CD14-positive monocyte (primary cell): ENCODE measurements at regions not wholly inside any gene's neighbourhood (a gene's known extent, or its start where the extent isn't known, plus 50 kb on each side); places are given as distances from the start of the nearest gene placed in this dataset.

ENCODE experiments used
- DNase-seq, 3 donors: peaks; one replicate each; pipeline ENCODE4 v3.0.0-alpha.2; 2011 to 2022
- H2AFZ ChIP-seq: 2 replicates; pipeline ENCODE4 v1.6.0; 2012; ENCODE audit warnings: mild to moderate bottlenecking, low read depth, low read length, inconsistent platforms; ENCODE audit not compliant: insufficient read depth, poor library complexity, severe bottlenecking
- H3K27ac ChIP-seq, 2 donors: 1 replicate in 1 of 2; 2 replicates in 1 of 2; pipeline ENCODE4 v1.5.1; 2012 to 2013; ENCODE audit warnings: low read length in 2 of 2, control low read depth in 1 of 2, inconsistent platforms in 1 of 2, low read depth in 1 of 2, mild to moderate bottlenecking in 1 of 2
- H3K27me3 ChIP-seq, 2 donors: one replicate each; pipeline versions ENCODE4 v1.6.0 to v1.6.1; 2011 to 2013; ENCODE audit warnings: low read length in 2 of 2; ENCODE audit not compliant: control insufficient read depth in 2 of 2, insufficient read depth in 2 of 2
- H3K36me3 ChIP-seq, 2 donors: replicated peaks in 1 of 2; 1 replicate in 1 of 2; 2 replicates in 1 of 2; pipeline versions ENCODE4 v1.5.1 to v1.6.1; 2012 to 2013; ENCODE audit warnings: low read length in 2 of 2, control low read depth in 1 of 2, inconsistent platforms in 1 of 2, mild to moderate bottlenecking in 1 of 2; ENCODE audit not compliant: insufficient read depth in 2 of 2, control insufficient read depth in 1 of 2
- H3K4me1 ChIP-seq, 2 donors: 1 replicate in 1 of 2; 2 replicates in 1 of 2; pipeline versions ENCODE4 v1.5.1 to v1.6.1; 2012 to 2013; ENCODE audit warnings: low read length in 2 of 2, control low read depth in 1 of 2, inconsistent platforms in 1 of 2, mild to moderate bottlenecking in 1 of 2, moderate library complexity in 1 of 2; ENCODE audit not compliant: insufficient read depth in 2 of 2, control insufficient read depth in 1 of 2
- H3K4me2 ChIP-seq: replicated peaks from 2 replicates; pipeline ENCODE3; 2012; ENCODE audit warnings: low read length, moderate library complexity, mild to moderate bottlenecking; ENCODE audit not compliant: poor library complexity, severe bottlenecking; ENCODE audit errors: extremely low read depth
- H3K4me3 ChIP-seq, 3 experiments: fragments of 200-600 bp in 1 of 3; sonication (generic) in 1 of 3; replicated peaks in 1 of 3; 1 replicate in 2 of 3; 2 replicates in 1 of 3; pipeline ENCODE4 v1.5.1; 2011 to 2013; ENCODE audit warnings: low read length in 3 of 3, mild to moderate bottlenecking in 3 of 3, control low read depth in 2 of 3, low read depth in 2 of 3, inconsistent platforms in 1 of 3, moderate library complexity in 1 of 3
- H3K79me2 ChIP-seq: 2 replicates; pipeline ENCODE4 v1.6.0; 2012; ENCODE audit warnings: mild to moderate bottlenecking, control low read depth, inconsistent platforms, low read length, moderate library complexity; ENCODE audit not compliant: insufficient read depth
- H3K9ac ChIP-seq: 2 replicates; pipeline ENCODE4 v1.6.0; 2017; ENCODE audit warnings: low read length, mild to moderate bottlenecking; ENCODE audit not compliant: insufficient read depth, poor library complexity, severe bottlenecking
- H3K9me3 ChIP-seq, 2 donors: replicated peaks in 1 of 2; 1 replicate in 1 of 2; 2 replicates in 1 of 2; pipeline versions ENCODE4 v1.5.1 to v1.6.1; 2012 to 2013; ENCODE audit warnings: low read length in 2 of 2, control low read depth in 1 of 2; ENCODE audit not compliant: control insufficient read depth in 1 of 2, insufficient read depth in 1 of 2
- H4K20me1 ChIP-seq: 2 replicates; pipeline ENCODE4 v1.6.0; 2012; ENCODE audit warnings: mild to moderate bottlenecking, low read length, control low read depth, moderate library complexity; ENCODE audit not compliant: insufficient read depth
- H3K27ac Mint-ChIP-seq, 7 donors: one replicate each; pipeline ENCODE4 v1.8.0; 2020; ENCODE audit warnings: mild to moderate bottlenecking in 7 of 7, mixed read lengths in 7 of 7, moderate library complexity in 6 of 7, inconsistent platforms in 2 of 7
- H3K27me3 Mint-ChIP-seq, 3 donors: one replicate each; pipeline ENCODE4 v1.8.0; 2021 to 2022; ENCODE audit warnings: low read depth in 3 of 3, mild to moderate bottlenecking in 3 of 3, mixed read lengths in 3 of 3, moderate library complexity in 3 of 3, inconsistent platforms in 1 of 3
- H3K36me3 Mint-ChIP-seq, 2 donors: one replicate each; pipeline ENCODE4 v1.8.0; 2020; ENCODE audit warnings: mixed read lengths in 2 of 2, inconsistent platforms in 1 of 2, mild to moderate bottlenecking in 1 of 2
- H3K4me1 Mint-ChIP-seq: one replicate; pipeline ENCODE4 v1.8.0; 2020; ENCODE audit warnings: mild to moderate bottlenecking, mixed read lengths
- H3K4me3 Mint-ChIP-seq, 2 donors: one replicate each; pipeline ENCODE4 v1.8.0; 2020; ENCODE audit warnings: mild to moderate bottlenecking in 2 of 2, mixed read lengths in 2 of 2, moderate library complexity in 1 of 2
- H3K9me3 Mint-ChIP-seq, 7 donors: one replicate each; pipeline ENCODE4 v1.8.0; 2020 to 2022; ENCODE audit warnings: mixed read lengths in 7 of 7, mild to moderate bottlenecking in 6 of 7, moderate library complexity in 6 of 7, inconsistent platforms in 2 of 7
- WGBS: methylation state at CpG from one replicate; pipeline ENCODE4 v1.1.5; 2013; ENCODE audit warnings: missing lambda C conversion rate; ENCODE audit not compliant: insufficient coverage; 5-methylcytosine and 5-hydroxymethylcytosine counted together
- intact Hi-C, 2 donors: fragments of 100-400 bp; cut with micrococcal nuclease; formaldehyde crosslinking; loops; one replicate each; pipeline versions ENCODE4 v1.15.0 to v1.15.1; 2023
- TF ChIP-seq, protein P1 (sequence below): fragments of 200-600 bp; IDR thresholded peaks from one replicate; pipeline ENCODE4 v1.8.0; 2022; ENCODE audit warnings: antibody characterized with exemption, mild to moderate bottlenecking

- Mint-ChIP-seq H3K27ac (no peak overlapping the region), H3K4me1 (no peaks in the 10 kb centered on the region), H3K4me3 (no peak overlapping the region), H3K36me3 (no peaks in the 10 kb centered on the region), H3K9me3 (peaks cover 0 to 6% (median 4%) of the 10 kb centered on the region in 7 donors), H3K27me3 (peaks cover 2 to 4% (median 2%) of the 10 kb centered on the region in 3 donors)
- Histone ChIP-seq H3K4me1 (no peaks in the 10 kb centered on the region), H3K9ac (no peak overlapping the region), H3K9me3 (no peaks in the 10 kb centered on the region), H4K20me1 (no peaks in the 10 kb centered on the region), H3K27ac (no peak overlapping the region), H3K4me2 (no peak overlapping the region), H3K4me3 (no peak overlapping the region), H3K36me3 (no peaks in the 10 kb centered on the region), H3K27me3 (no peaks in the 10 kb centered on the region), H2AFZ (no peak overlapping the region), H3K79me2 (no peaks in the 10 kb centered on the region)
- no peak for DNase-seq
- 100% methylated on average over 2 of the region's 5 CpGs for WGBS
- intact Hi-C loops = no loop called here
- TF ChIP-seq, protein P1, sequence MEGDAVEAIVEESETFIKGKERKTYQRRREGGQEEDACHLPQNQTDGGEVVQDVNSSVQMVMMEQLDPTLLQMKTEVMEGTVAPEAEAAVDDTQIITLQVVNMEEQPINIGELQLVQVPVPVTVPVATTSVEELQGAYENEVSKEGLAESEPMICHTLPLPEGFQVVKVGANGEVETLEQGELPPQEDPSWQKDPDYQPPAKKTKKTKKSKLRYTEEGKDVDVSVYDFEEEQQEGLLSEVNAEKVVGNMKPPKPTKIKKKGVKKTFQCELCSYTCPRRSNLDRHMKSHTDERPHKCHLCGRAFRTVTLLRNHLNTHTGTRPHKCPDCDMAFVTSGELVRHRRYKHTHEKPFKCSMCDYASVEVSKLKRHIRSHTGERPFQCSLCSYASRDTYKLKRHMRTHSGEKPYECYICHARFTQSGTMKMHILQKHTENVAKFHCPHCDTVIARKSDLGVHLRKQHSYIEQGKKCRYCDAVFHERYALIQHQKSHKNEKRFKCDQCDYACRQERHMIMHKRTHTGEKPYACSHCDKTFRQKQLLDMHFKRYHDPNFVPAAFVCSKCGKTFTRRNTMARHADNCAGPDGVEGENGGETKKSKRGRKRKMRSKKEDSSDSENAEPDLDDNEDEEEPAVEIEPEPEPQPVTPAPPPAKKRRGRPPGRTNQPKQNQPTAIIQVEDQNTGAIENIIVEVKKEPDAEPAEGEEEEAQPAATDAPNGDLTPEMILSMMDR = no peak
Observed at GRCh38 chr7:91628742-91629141, 251.8 kb downstream of the MTERF1 start.

GRCh38 chr7:91630581-91631380, 249.7 kb downstream of the MTERF1 start:
- Histone ChIP-seq H3K79me2 (no peaks in the 10 kb centered on the region), H3K36me3 (no peaks in the 10 kb centered on the region), H3K27me3 (no peaks in the 10 kb centered on the region), H3K4me3 (no peak overlapping the region), H3K4me1 (no peaks in the 10 kb centered on the region), H3K27ac (no peak overlapping the region), H3K9ac (no peak overlapping the region), H4K20me1 (no peaks in the 10 kb centered on the region), H2AFZ (no peak overlapping the region), H3K4me2 (no peak overlapping the region), H3K9me3 (no peaks in the 10 kb centered on the region)
- H3K9me3 Mint-ChIP-seq = peaks cover 0 to 6% (median 2%) of the 10 kb centered on the region in 7 donors
- H3K27me3 Mint-ChIP-seq = peaks cover 2 to 3% (median 2%) of the 10 kb centered on the region in 3 donors
- H3K4me3 Mint-ChIP-seq = no peak overlapping the region
- H3K36me3 Mint-ChIP-seq = no peaks in the 10 kb centered on the region
- no peaks in the 10 kb centered on the region for H3K4me1 Mint-ChIP-seq
- TF ChIP-seq, protein P1 = no peak
- intact Hi-C loops = no loop called here
- no peak overlapping the region for H3K27ac Mint-ChIP-seq
- no peak for DNase-seq
- WGBS = no CpG with 5 or more reads among the region's 1 CpG
